Muscle of leg (tissue), 3 donors: ENCODE measurements at regions not wholly inside any gene's neighbourhood (a gene's known extent, or its start where the extent isn't known, plus 50 kb on each side); places are given as distances from the start of the nearest gene placed in this dataset.
A peak's percentile ranks its signal among the peaks of the same experiment; 100 is the strongest.

Source experiments
- DNase-seq: peaks from one replicate; pipeline ENCODE4 v3.0.0; 2013
- H3K27ac ChIP-seq: one replicate; pipeline ENCODE4 v1.5.1; 2013; ENCODE audit warnings: mild to moderate bottlenecking, low read length, control low read depth
- H3K27me3 ChIP-seq: one replicate; pipeline ENCODE4 v1.6.1; 2013; ENCODE audit warnings: low read length; ENCODE audit not compliant: control insufficient read depth, insufficient read depth
- H3K36me3 ChIP-seq: one replicate; pipeline ENCODE4 v1.6.1; 2013; ENCODE audit warnings: low read length; ENCODE audit not compliant: control insufficient read depth, insufficient read depth
- H3K4me1 ChIP-seq: one replicate; pipeline ENCODE4 v1.6.1; 2013; ENCODE audit warnings: low read length; ENCODE audit not compliant: control insufficient read depth, insufficient read depth
- H3K4me3 ChIP-seq: one replicate; pipeline ENCODE4 v1.5.1; 2013; ENCODE audit warnings: low read length, control low read depth
- H3K9me3 ChIP-seq: replicated peaks from 2 replicates; pipeline ENCODE4 v1.6.1; 2013; ENCODE audit warnings: low read depth, low read length; ENCODE audit not compliant: control insufficient read depth
- WGBS: methylation state at CpG from one replicate; pipeline ENCODE4 v1.1.5; 2013; ENCODE audit warnings: missing lambda C conversion rate; ENCODE audit not compliant: insufficient coverage; 5-methylcytosine and 5-hydroxymethylcytosine counted together

- H3K9me3 ChIP-seq: no peaks in the 10 kb centered on the region
- peaks cover 9% of the 10 kb centered on the region for H3K27me3 ChIP-seq
- WGBS: 78% methylated on average over 3 of the region's 10 CpGs
- H3K36me3 ChIP-seq: no peaks in the 10 kb centered on the region
- no peak for DNase-seq
- H3K4me1 ChIP-seq: peaks cover 65% of the 10 kb centered on the region
- no peak overlapping the region for H3K27ac ChIP-seq
- H3K4me3 ChIP-seq: no peak overlapping the region
Measured at GRCh38 chr2:120785228-120785966, 49.7 kb downstream of the GLI2 start.

- Histone ChIP-seq H3K4me3 (no peak overlapping the region), H3K36me3 (no peaks in the 10 kb centered on the region), H3K27ac (no peak overlapping the region), H3K4me1 (peaks cover 56% of the 10 kb centered on the region), H3K9me3 (no peaks in the 10 kb centered on the region), H3K27me3 (peaks cover 9% of the 10 kb centered on the region)
- 73% methylated on average over 5 of the region's 13 CpGs for WGBS
- no peak for DNase-seq
Measured at GRCh38 chr2:120786038-120786960, 50.6 kb downstream of the GLI2 start.

- Histone ChIP-seq H3K4me3 (no peak overlapping the region), H3K9me3 (no peaks in the 10 kb centered on the region), H3K36me3 (no peaks in the 10 kb centered on the region), H3K27me3 (peaks cover 10% of the 10 kb centered on the region), H3K27ac (peak overlapping the region; percentile 42), H3K4me1 (peaks cover 56% of the 10 kb centered on the region)
- WGBS: 73% methylated on average over 10 of the region's 15 CpGs
- DNase-seq: peak; percentile 46
Measured at GRCh38 chr2:120787111-120787821, 51.6 kb downstream of the GLI2 start.

GRCh38 chr2:120787822-120788700 is 52.4 kb downstream of the GLI2 start:
- Histone ChIP-seq H3K27ac (no peak overlapping the region), H3K27me3 (peaks cover 7% of the 10 kb centered on the region), H3K4me3 (no peak overlapping the region), H3K4me1 (peaks cover 50% of the 10 kb centered on the region), H3K9me3 (no peaks in the 10 kb centered on the region), H3K36me3 (no peaks in the 10 kb centered on the region)
- WGBS: 52% methylated on average over 7 of the region's 10 CpGs
- DNase-seq: no peak

- no peak for DNase-seq
- WGBS: 82% methylated on average over 10 of the region's 14 CpGs
- Histone ChIP-seq H3K9me3 (no peaks in the 10 kb centered on the region), H3K27me3 (peaks cover 8% of the 10 kb centered on the region), H3K4me1 (peaks cover 41% of the 10 kb centered on the region), H3K36me3 (no peaks in the 10 kb centered on the region), H3K27ac (no peak overlapping the region), H3K4me3 (no peak overlapping the region)
Measured at GRCh38 chr2:120791243-120791961, 55.7 kb downstream of the GLI2 start.

- peaks cover 8% of the 10 kb centered on the region for H3K27me3 ChIP-seq
- no peak overlapping the region for H3K27ac ChIP-seq
- 61% methylated on average over 7 of the region's 11 CpGs for WGBS
- no peaks in the 10 kb centered on the region for H3K9me3 ChIP-seq
- no peak for DNase-seq
- H3K4me1 ChIP-seq: peaks cover 39% of the 10 kb centered on the region
- no peak overlapping the region for H3K4me3 ChIP-seq
- H3K36me3 ChIP-seq: no peaks in the 10 kb centered on the region
Measured at GRCh38 chr2:120791962-120792297, 56.3 kb downstream of the GLI2 start.

- DNase-seq: peak; percentile 59
- WGBS: 55% methylated on average over 7 of the region's 10 CpGs
- H3K27ac ChIP-seq: peak overlapping the region; percentile 49
- no peak overlapping the region for H3K4me3 ChIP-seq
- no peaks in the 10 kb centered on the region for H3K36me3 ChIP-seq
- no peaks in the 10 kb centered on the region for H3K9me3 ChIP-seq
- peaks cover 37% of the 10 kb centered on the region for H3K4me1 ChIP-seq
- peaks cover 8% of the 10 kb centered on the region for H3K27me3 ChIP-seq
Measured at GRCh38 chr2:120793682-120794403, 58.2 kb downstream of the GLI2 start.

GRCh38 chr2:120794716-120795115 is 59.0 kb downstream of the GLI2 start:
- 63% methylated on average over 1 of the region's 3 CpGs for WGBS
- peaks cover 45% of the 10 kb centered on the region for H3K4me1 ChIP-seq

More at GRCh38 chr2:120794716-120795115, 59.0 kb downstream of the GLI2 start:
- H3K4me3 ChIP-seq: no peak overlapping the region
- H3K36me3 ChIP-seq: no peaks in the 10 kb centered on the region
- peak; percentile 57 for DNase-seq
- H3K27ac ChIP-seq: no peak overlapping the region
- H3K9me3 ChIP-seq: no peaks in the 10 kb centered on the region
- peaks cover 8% of the 10 kb centered on the region for H3K27me3 ChIP-seq
